T-helper 2 cell treated with Interferon-gamma antibody and Interleukin-4, amounts not matched to agents 5 μg/mL and 100 μg/mL, for 36 hours (primary cell): ENCODE measurements at regions not wholly inside any gene's neighbourhood (a gene's known extent, or its start where the extent isn't known, plus 50 kb on each side); places are given as distances from the start of the nearest gene placed in this dataset.

Experiments
- DNase-seq: peaks from one replicate; pipeline ENCODE4 v3.0.0; 2021; ENCODE audit warnings: low spot score
- H3K27ac Mint-ChIP-seq: one replicate; pipeline ENCODE4 v1.8.0; 2021; ENCODE audit warnings: mild to moderate bottlenecking, mixed read lengths
- H3K27me3 Mint-ChIP-seq: one replicate; pipeline ENCODE4 v1.8.0; 2021; ENCODE audit warnings: low read depth, mixed read lengths
- H3K36me3 Mint-ChIP-seq: one replicate; pipeline ENCODE4 v1.8.0; 2021; ENCODE audit warnings: low read depth, mixed read lengths
- H3K4me1 Mint-ChIP-seq: one replicate; pipeline ENCODE4 v1.8.0; 2021; ENCODE audit warnings: low read depth, mixed read lengths
- H3K4me3 Mint-ChIP-seq: one replicate; pipeline ENCODE4 v1.8.0; 2022; ENCODE audit warnings: mild to moderate bottlenecking, moderate library complexity, mixed read lengths
- H3K9me3 Mint-ChIP-seq: one replicate; pipeline ENCODE4 v1.8.0; 2021; ENCODE audit warnings: mixed read lengths

DNA sequence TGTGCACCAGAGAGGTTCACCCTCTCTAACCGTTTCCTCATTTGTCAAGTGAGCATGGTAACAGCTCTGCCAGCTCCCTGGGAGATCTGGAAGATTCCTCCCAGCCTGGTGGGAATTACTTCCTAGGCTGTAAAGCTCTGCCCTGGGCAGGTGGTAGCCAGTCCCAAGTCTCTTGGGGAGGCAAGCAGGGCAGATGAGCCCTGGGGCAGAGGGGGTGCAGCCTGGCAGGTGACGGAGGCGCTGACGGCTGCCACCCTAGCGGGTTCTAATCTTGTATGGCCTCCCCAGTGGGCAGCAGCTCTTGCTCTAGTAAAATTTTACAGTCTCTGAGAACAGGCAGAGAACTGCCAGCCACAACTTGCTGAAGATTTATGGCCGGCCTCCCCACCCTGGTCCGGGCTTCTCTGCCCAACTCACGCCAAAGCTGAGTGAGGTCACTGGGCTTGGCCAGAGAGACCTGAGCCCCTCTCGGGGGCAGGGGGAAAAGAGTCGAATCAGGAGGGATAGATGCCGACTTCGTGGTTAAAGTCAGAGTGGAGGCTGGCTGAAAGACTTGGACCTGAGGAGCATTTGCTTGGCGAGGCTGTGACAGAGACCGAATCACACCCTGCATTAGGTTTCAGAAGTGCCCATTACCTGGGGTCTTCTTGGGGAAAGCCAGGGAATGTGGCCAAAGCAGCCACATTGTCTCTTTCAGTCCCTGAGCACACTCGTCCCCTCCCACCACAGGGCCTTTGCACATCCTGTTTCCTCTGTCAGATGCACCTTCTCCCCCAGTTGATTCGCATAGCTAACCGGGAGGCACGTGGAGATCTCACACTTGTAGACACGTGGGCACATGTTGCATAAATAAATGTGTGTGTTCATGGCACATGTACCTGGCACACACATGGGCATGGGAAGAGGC, 188.2 kb downstream of the MN1 start:
- no peaks in the 10 kb centered on the region for H3K36me3 Mint-ChIP-seq
- DNase-seq, result no peak
- H3K9me3 Mint-ChIP-seq, result no peaks in the 10 kb centered on the region
- no peaks in the 10 kb centered on the region for H3K4me1 Mint-ChIP-seq
- H3K27me3 Mint-ChIP-seq, result peaks cover 23% of the 10 kb centered on the region
- no peak overlapping the region for H3K27ac Mint-ChIP-seq
- H3K4me3 Mint-ChIP-seq, result no peak overlapping the region

DNA sequence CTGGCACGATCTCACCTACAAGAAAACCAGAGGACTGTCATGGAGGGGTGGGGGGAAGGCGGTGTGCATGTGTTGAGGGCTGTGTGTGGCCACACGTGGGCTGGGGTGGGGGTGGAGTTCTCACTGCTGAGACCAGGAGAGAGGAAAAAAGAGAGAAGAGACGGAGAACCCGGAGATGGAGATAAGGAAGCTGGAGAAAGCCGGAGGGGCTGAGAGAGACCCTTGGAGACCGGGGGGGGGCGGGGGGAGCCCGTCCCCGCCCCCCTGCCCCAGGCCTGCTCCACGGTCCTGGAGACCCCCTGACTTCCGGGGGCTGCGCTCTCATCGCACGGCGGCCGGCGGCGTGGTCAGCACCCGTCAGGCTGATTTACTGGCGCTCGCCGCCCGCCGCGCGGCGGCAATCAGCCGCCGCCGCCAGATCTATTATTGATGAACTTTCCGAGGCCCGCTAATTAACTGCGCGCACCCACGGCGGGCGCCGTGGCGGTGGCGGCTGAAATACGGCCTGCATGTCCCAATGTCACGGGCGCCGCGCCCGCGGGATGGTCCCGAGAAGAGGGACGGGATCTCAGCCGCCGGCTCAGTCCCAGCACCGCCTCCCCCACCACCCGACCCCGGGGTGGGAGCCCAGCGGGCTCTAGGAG, 187.4 kb downstream of the MN1 start:
- DNase-seq, result no peak
- no peaks in the 10 kb centered on the region for H3K9me3 Mint-ChIP-seq
- no peaks in the 10 kb centered on the region for H3K4me1 Mint-ChIP-seq
- no peak overlapping the region for H3K27ac Mint-ChIP-seq
- no peak overlapping the region for H3K4me3 Mint-ChIP-seq
- H3K36me3 Mint-ChIP-seq, result no peaks in the 10 kb centered on the region
- H3K27me3 Mint-ChIP-seq, result peaks cover 23% of the 10 kb centered on the region

DNA sequence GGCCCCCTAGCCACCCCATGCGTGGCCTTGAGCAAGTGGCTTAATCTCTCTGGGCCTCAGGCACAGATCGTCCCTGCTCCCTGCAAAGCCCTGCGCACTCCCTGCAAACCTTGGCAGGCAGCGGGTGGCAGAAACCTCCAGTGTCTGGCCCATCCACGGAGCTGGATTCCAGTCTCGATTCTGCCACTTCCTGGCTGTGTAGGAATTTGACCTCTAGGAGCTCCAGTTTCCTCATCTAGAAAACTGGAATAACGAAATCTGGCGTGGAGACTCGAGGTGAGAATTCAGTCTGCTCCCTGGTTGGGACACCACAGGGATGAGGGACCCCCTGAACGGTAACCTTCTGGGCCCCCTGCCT, 186.9 kb downstream of the MN1 start:
- Mint-ChIP-seq H3K9me3 (no peaks in the 10 kb centered on the region), H3K4me1 (no peaks in the 10 kb centered on the region), H3K27ac (no peak overlapping the region), H3K27me3 (peaks cover 23% of the 10 kb centered on the region), H3K4me3 (no peak overlapping the region), H3K36me3 (no peaks in the 10 kb centered on the region)
- DNase-seq, result no peak

DNA sequence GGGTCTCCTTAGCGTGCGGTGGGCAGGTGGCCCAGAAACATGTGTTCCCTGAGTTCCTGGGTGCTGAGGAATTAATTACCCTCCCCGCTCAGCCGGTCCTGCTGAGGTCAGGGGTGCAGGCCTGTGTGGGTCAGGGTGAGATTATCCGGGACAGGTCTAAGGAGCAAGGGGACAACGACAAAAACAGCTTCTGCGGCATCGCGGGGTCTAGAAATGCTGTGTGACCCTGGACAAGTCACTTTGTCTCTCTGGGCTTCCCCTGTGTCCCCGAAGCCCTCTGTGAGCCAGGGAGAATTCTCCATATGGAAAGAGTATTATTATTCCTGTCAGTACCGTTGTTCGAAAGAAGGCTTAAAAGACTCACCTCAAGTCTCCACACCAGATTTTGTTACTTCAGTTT, 186.1 kb downstream of the MN1 start:
- Mint-ChIP-seq H3K9me3 (no peaks in the 10 kb centered on the region), H3K27me3 (peaks cover 23% of the 10 kb centered on the region), H3K4me1 (no peaks in the 10 kb centered on the region), H3K27ac (no peak overlapping the region), H3K36me3 (no peaks in the 10 kb centered on the region), H3K4me3 (no peak overlapping the region)
- no peak for DNase-seq

GRCh38 chr22:27616033-27616432, 185.5 kb downstream of the MN1 start:
- Mint-ChIP-seq H3K36me3 (no peaks in the 10 kb centered on the region), H3K9me3 (no peaks in the 10 kb centered on the region), H3K27me3 (peaks cover 23% of the 10 kb centered on the region)

DNA sequence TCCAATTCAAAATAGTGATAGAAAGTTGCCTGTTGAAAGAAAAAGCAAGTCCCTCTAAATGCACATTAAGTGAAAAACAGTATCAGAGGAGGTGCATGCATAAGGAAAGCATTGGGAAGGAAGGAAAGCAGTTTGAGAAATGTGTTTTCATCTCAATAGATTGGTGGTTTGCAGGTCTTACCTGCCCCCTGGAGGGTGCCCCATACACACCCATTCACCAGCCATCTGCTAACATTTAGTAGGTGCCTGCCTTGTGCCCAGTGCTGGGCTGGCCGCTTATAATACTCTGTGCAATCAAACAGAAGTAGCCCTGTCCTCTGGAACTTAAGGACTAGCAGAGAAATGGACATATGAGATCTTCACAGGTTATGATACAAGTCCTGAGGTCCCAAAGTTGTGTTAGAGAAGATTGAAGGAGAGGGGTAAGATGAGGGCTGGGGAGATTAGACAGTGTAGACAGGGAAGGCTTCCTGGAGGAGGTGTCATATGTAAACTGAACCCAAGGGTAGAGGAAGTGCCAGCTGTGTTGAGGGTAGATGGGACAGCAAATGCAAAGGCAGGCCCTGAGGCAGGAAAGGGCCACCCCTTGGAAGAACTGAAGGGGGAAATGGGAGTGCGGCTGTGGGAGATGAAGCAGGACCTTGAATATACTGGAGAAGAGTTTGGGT, 184.2 kb downstream of the MN1 start:
- H3K4me1 Mint-ChIP-seq, result no peaks in the 10 kb centered on the region
- peaks cover 23% of the 10 kb centered on the region for H3K27me3 Mint-ChIP-seq
- H3K36me3 Mint-ChIP-seq, result no peaks in the 10 kb centered on the region
- no peak overlapping the region for H3K27ac Mint-ChIP-seq
- H3K4me3 Mint-ChIP-seq, result no peak overlapping the region
- H3K9me3 Mint-ChIP-seq, result no peaks in the 10 kb centered on the region
- DNase-seq, result no peak

More at GRCh38 chr22:27616033-27616432, 185.5 kb downstream of the MN1 start:
- H3K27ac Mint-ChIP-seq, result no peak overlapping the region
- DNase-seq, result no peak
- no peak overlapping the region for H3K4me3 Mint-ChIP-seq
- H3K4me1 Mint-ChIP-seq, result no peaks in the 10 kb centered on the region

DNA sequence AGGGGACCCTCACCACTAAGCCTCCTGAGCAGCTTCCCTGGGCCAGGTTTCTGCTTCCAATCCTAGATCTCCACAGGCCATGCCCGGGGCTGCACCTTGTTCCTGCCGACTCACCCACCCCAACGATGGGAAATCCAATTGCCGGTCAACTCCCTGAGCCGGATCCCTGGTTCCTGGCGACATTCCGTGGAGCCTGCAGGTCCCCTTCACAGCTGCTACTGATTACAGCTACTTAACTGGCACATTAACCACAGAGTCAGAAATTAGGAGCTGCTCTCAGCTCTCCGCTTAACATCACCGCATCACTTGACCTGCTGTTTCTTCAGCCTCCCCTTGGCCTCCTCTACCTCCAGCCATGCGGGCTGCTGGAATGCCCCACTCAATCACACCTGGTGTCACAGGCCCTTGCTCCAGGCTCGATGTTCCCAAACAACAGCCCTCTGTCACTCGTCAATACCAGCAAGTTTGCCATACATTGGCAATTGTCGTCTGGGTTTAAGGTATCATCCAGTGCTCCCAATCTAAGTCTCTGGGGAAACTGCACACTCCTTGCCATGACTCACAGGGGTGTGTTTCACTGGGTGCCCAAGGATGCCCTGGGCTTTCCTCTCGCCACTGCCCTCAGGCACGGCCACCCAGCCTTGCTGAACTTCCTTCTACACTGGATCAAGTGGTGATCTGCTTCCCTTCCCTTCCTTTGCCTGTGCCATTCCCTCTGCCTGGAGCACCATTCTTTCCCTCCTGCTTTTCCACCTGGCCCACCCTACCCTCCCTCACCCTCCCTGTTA, 181.0 kb downstream of the MN1 start:
- Mint-ChIP-seq H3K9me3 (no peaks in the 10 kb centered on the region), H3K27me3 (peaks cover under 1% of the 10 kb centered on the region), H3K36me3 (no peaks in the 10 kb centered on the region), H3K4me3 (no peak overlapping the region), H3K27ac (no peak overlapping the region), H3K4me1 (no peaks in the 10 kb centered on the region)
- DNase-seq, result no peak

DNA sequence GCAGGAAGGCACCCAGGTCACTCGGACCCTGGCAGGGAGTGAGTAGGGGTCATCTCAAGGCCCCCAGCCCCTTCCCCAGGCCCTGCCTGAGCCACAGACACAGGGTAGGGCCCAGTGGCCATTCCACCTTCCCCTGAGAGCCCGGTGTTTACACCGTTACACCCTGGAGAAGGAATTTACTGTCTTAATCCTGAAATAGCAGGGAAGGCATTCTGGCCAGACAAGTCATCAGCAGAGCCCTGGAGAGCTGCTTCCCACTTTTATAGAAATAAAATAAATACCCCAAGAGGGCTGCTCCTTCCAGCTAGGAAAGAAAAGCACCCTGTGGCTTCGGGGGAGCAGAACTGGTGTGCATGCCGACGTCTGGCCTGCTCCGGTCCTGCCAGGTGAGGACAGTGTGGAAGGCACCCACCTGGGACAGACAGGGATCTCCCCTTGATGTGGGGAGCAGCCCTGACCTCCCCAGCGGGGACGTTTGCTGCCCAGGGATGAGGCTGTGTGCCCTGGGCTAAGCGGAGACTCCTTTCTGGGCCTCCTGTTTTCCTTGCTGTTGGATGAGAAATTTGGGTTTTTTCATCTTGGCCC, 180.0 kb downstream of the MN1 start:
- H3K27ac Mint-ChIP-seq, result no peak overlapping the region
- H3K4me3 Mint-ChIP-seq, result no peak overlapping the region
- no peaks in the 10 kb centered on the region for H3K27me3 Mint-ChIP-seq
- no peak for DNase-seq
- no peaks in the 10 kb centered on the region for H3K4me1 Mint-ChIP-seq
- no peaks in the 10 kb centered on the region for H3K9me3 Mint-ChIP-seq
- H3K36me3 Mint-ChIP-seq, result no peaks in the 10 kb centered on the region

- Mint-ChIP-seq H3K4me1 (no peaks in the 10 kb centered on the region), H3K27ac (no peak overlapping the region), H3K4me3 (no peak overlapping the region), H3K36me3 (no peaks in the 10 kb centered on the region), H3K27me3 (no peaks in the 10 kb centered on the region), H3K9me3 (no peaks in the 10 kb centered on the region)
- DNase-seq, result no peak
Observed at GRCh38 chr22:27624042-27624441, 177.5 kb downstream of the MN1 start.

DNA sequence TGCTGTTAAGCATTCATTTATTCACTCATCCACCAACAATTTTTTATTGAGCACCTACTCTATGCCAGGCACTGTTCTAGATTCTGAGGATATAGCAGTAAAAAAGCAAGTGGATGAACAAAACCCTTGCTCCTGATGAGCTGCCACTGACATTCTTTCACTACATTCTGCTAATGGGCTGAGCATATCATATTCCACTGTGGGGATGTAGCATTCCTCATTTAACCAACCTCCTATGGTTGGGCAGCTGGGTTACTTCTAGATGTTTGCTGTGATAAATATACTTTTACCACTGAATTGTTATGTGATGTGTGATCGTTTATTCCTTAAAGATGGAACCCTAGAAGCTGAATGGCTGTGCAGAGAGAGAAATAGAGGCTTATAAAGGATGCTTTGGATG, 176.9 kb downstream of the MN1 start:
- H3K27ac Mint-ChIP-seq, result no peak overlapping the region
- no peak overlapping the region for H3K4me3 Mint-ChIP-seq
- no peaks in the 10 kb centered on the region for H3K36me3 Mint-ChIP-seq
- no peaks in the 10 kb centered on the region for H3K9me3 Mint-ChIP-seq
- H3K4me1 Mint-ChIP-seq, result no peaks in the 10 kb centered on the region
- H3K27me3 Mint-ChIP-seq, result no peaks in the 10 kb centered on the region
- no peak for DNase-seq

DNA sequence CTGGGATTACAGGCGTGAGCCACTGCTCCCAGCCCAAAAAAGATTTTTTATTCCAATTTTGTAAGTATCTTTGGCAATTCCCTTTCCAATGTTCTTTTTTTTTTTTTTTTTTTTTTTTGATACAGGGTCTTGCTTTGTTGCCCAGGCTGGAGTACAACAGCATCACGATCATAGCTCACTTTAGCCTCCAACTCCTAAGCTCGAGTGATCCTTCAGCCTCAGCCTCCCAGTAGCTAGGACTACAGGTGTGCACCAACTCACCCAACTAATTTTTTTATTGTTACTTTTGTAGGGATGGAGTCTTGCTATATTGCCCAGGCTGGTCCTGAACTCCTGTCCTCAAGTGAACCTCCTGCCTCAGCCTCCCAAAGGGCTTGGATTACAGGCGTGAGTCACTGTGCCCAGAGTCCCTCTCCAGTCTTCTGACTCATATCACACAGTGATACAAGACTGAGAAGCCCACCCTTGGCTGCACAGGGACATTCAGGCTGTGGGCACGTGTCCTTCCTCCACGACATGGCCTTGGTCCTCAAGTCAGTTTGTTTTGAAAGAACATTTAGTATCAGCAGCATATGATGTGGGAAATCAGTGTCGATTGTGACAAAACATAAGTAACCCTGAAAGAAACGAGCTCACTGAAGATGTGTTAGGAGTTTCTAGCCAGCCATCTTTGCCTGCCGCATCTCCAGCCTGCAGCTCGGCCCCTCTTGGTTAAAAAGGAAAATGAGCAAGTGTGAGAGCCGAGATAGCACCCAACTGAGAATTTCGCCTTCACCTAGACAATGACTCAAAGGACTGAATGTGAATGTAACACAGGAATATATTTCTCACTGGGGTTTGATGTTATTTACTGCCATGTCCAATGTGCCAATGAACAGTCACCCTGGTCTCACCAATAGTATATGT, 175.5 kb downstream of the MN1 start:
- Mint-ChIP-seq H3K4me1 (no peaks in the 10 kb centered on the region), H3K27me3 (no peaks in the 10 kb centered on the region), H3K27ac (no peak overlapping the region), H3K9me3 (no peaks in the 10 kb centered on the region), H3K4me3 (no peak overlapping the region), H3K36me3 (no peaks in the 10 kb centered on the region)
- DNase-seq, result no peak

DNA sequence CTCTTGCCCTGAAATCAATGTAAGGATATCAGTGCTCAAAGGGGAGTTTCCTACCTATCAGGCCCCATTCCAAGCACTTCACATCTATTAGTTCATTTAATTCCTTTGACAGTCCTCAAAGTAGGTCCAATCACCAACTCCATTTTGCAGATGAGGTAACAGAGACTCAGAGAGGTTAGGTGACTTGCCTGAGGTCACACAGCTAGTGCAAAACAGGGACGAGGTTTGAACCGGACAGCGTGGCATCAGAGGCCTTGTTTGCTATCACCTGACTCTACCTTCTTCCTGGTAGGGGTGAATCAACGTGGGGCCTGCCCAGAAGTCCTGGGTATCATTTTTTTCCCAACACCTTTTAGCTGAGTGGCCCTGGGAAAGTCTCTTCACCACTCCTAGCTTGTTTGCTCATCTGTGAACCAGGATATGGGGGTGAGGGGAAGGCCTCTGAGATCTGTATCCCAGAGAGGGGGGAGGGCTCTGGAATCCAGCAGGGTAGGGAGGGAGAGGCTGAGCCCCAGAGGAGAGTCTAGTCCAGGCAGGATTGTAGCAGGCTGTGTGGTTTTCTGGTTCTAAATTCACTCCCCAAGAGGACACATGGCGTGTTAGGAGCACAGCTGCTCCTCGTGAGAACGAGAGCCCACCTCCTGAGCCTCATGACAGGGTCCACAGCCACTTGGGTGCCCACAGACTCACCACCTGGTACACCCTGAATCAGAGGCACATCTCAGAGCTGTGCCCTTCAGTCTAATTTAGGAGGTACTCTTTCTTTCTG, 174.7 kb downstream of the MN1 start:
- H3K27me3 Mint-ChIP-seq, result no peaks in the 10 kb centered on the region
- no peak overlapping the region for H3K4me3 Mint-ChIP-seq
- H3K36me3 Mint-ChIP-seq, result no peaks in the 10 kb centered on the region
- DNase-seq, result no peak
- no peaks in the 10 kb centered on the region for H3K9me3 Mint-ChIP-seq
- no peak overlapping the region for H3K27ac Mint-ChIP-seq
- no peaks in the 10 kb centered on the region for H3K4me1 Mint-ChIP-seq
